HCT116 (cell line): ENCODE measurements at regions not wholly inside any gene's neighbourhood (a gene's known extent, or its start where the extent isn't known, plus 50 kb on each side); places are given as distances from the start of the nearest gene placed in this dataset.

Experiments
- ATAC-seq: fragments of 200-7000 bp; cut with Tn5 transposase; 2 replicates; pipeline ENCODE4 v1.9.1; 2020; ENCODE audit warnings: mild to moderate bottlenecking, moderate library complexity
- BruUV-seq: library from RNA; stranded (reverse); fragments of 400-500 nt; replicated peaks from 2 replicates; lab custom pipeline; 2021; lab: Mats Ljungman, UMichigan
- CTCF ChIA-PET: fragments of 300-600 bp; sonication (Branson Sonifier 250); formaldehyde crosslinking; loops from one replicate; lab custom pipeline; 2021; ENCODE audit warnings: antibody characterized with exemption; lab: Charles Lee
- POLR2A ChIA-PET: fragments of 300-600, 350-600 bp; sonication (Branson Sonifier 250); formaldehyde crosslinking; loops from one replicate; lab custom pipeline; 2021; ENCODE audit warnings: antibody characterized with exemption; lab: Charles Lee
- RAD21 ChIA-PET, 2 experiments: fragments of 300-600 bp; sonication (Branson Sonifier 250); formaldehyde crosslinking; loops; one replicate each; lab custom pipeline; 2023; ENCODE audit warnings: low total read pairs in 2 of 2; ENCODE audit not compliant: uncharacterized antibody in 2 of 2, unreplicated experiment in 2 of 2, low non-redundant PET in 1 of 2; lab: Charles Lee
- DNase-seq: peaks from one replicate; pipeline ENCODE4 v3.0.0-alpha.2; 2010; ENCODE audit warnings: low read depth, low spot score
- H2AFZ ChIP-seq: fragments of 200-600 bp; shearing (Covaris generic), sonication (generic); 2 replicates; pipeline ENCODE4 v1.6.1; 2017; ENCODE audit warnings: low read depth, mixed run types, mixed read lengths, antibody characterized with exemption, low read length; ENCODE audit not compliant: poor library complexity, severe bottlenecking
- H3K27ac ChIP-seq: 2 replicates; pipeline ENCODE4 v1.5.1; 2012; ENCODE audit warnings: low read depth, low read length
- H3K27me3 ChIP-seq: fragments of 200-600 bp; sonication (generic); 2 replicates; pipeline ENCODE4 v1.6.1; 2016; ENCODE audit warnings: mixed run types, low read length, mixed read lengths; ENCODE audit not compliant: insufficient read depth
- H3K36me3 ChIP-seq, 2 experiments: fragments of 200-500 bp in 1 of 2; fragments of 200-600 bp in 1 of 2; sonication (Bioruptor generic) in 1 of 2; sonication (generic) in 1 of 2; 2 replicates each; pipeline versions ENCODE4 v1.5.1 to v1.6.1; 2014 to 2016; ENCODE audit warnings: low read length in 2 of 2, inconsistent platforms in 1 of 2, mixed read lengths in 1 of 2, mixed run types in 1 of 2; ENCODE audit not compliant: insufficient read depth in 2 of 2, control insufficient read depth in 1 of 2
- H3K4me1 ChIP-seq, 2 experiments: fragments of 200-600 bp in 1 of 2; sonication (generic) in 1 of 2; 2 replicates each; pipeline versions ENCODE4 v1.5.1 to v1.6.1; 2012 to 2017; ENCODE audit warnings: low read length in 2 of 2, inconsistent platforms in 1 of 2, mild to moderate bottlenecking in 1 of 2, mixed read lengths in 1 of 2, mixed run types in 1 of 2, moderate library complexity in 1 of 2; ENCODE audit not compliant: insufficient read depth in 2 of 2, control insufficient read depth in 1 of 2
- H3K4me2 ChIP-seq: fragments of 200-600 bp; sonication (generic); 2 replicates; pipeline ENCODE4 v1.6.1; 2017; ENCODE audit warnings: mixed run types, low read length, mixed read lengths
- H3K4me3 ChIP-seq, 2 experiments: fragments of 200-600 bp in 1 of 2; sonication (generic) in 1 of 2; replicated peaks in 1 of 2; 2 replicates each; pipeline ENCODE4 v1.5.1; 2011 to 2016; ENCODE audit warnings: low read length in 2 of 2, control low read depth in 1 of 2, low read depth in 1 of 2, mild to moderate bottlenecking in 1 of 2, mixed read lengths in 1 of 2, mixed run types in 1 of 2
- H3K79me2 ChIP-seq: fragments of 200-600 bp; sonication (generic); 2 replicates; pipeline ENCODE4 v1.6.1; 2017; ENCODE audit warnings: mild to moderate bottlenecking, mixed run types, low read length, moderate library complexity, mixed read lengths; ENCODE audit not compliant: insufficient read depth
- H3K9ac ChIP-seq: fragments of 200-600 bp; sonication (generic); 2 replicates; pipeline ENCODE4 v1.6.1; 2016; ENCODE audit warnings: low read length, mixed read lengths
- H3K9me2 ChIP-seq: fragments of 200-600 bp; sonication (generic), shearing (Covaris generic); 2 replicates; pipeline ENCODE4 v1.6.1; 2017; ENCODE audit warnings: mixed run types, mild to moderate bottlenecking, moderate library complexity; ENCODE audit not compliant: insufficient read depth
- H3K9me3 ChIP-seq, 2 experiments: fragments of 200-500 bp in 1 of 2; fragments of 200-600 bp in 1 of 2; sonication (Bioruptor generic) in 1 of 2; sonication (generic) in 1 of 2; 2 replicates each; pipeline ENCODE4 v1.6.1; 2014 to 2017; ENCODE audit warnings: low read length in 2 of 2, mixed read lengths in 2 of 2, inconsistent platforms in 1 of 2, low read depth in 1 of 2, mild to moderate bottlenecking in 1 of 2, mixed run types in 1 of 2, moderate library complexity in 1 of 2; ENCODE audit not compliant: control insufficient read depth in 1 of 2, insufficient read depth in 1 of 2
- H4K20me1 ChIP-seq: fragments of 200-600 bp; sonication (generic), shearing (Covaris generic); 2 replicates; pipeline ENCODE4 v1.6.1; 2017; ENCODE audit warnings: mixed run types, mild to moderate bottlenecking, moderate library complexity; ENCODE audit not compliant: insufficient read depth
- CBX3 ChIP-seq: IDR thresholded peaks from 2 replicates; pipeline ENCODE4 v1.6.1; 2012; ENCODE audit warnings: low read depth
- CEBPB ChIP-seq: IDR thresholded peaks from 2 replicates; pipeline ENCODE4 v1.6.1; 2012; ENCODE audit warnings: low read depth
- EGR1 ChIP-seq: IDR thresholded peaks from 2 replicates; pipeline ENCODE4 v1.6.1; 2012; ENCODE audit warnings: low read depth
- EZH2 ChIP-seq: fragments of 200-600 bp; sonication (generic); IDR thresholded peaks from 2 replicates; pipeline ENCODE4 v1.6.1; 2017; ENCODE audit warnings: antibody characterized with exemption, mixed run types
- EZH2phosphoT487 ChIP-seq: fragments of 200-600 bp; IDR thresholded peaks from 2 replicates; pipeline ENCODE4 v1.6.1; 2018; ENCODE audit warnings: antibody characterized with exemption, borderline replicate concordance
- FOSL1 ChIP-seq: IDR thresholded peaks from 2 replicates; pipeline ENCODE4 v1.6.1; 2012; ENCODE audit warnings: low read depth
- JUND ChIP-seq: IDR thresholded peaks from 2 replicates; pipeline ENCODE4 v1.6.1; 2012
- POLR2A ChIP-seq: IDR thresholded peaks from 2 replicates; pipeline ENCODE4 v1.7.0; 2011; ENCODE audit warnings: borderline replicate concordance; ENCODE audit not compliant: insufficient read depth, insufficient read length; ENCODE audit errors: extremely low read depth
- POLR2AphosphoS5 ChIP-seq: IDR thresholded peaks from 2 replicates; pipeline ENCODE4 v1.6.1; 2011; ENCODE audit warnings: mild to moderate bottlenecking, low read depth, low read length, moderate library complexity
- RAD21 ChIP-seq: IDR thresholded peaks from 2 replicates; pipeline ENCODE4 v1.6.1; 2012; ENCODE audit warnings: low read depth, mild to moderate bottlenecking
- SIN3A ChIP-seq: IDR thresholded peaks from 2 replicates; pipeline ENCODE4 v1.6.1; 2012; ENCODE audit warnings: low read depth
- SP1 ChIP-seq: IDR thresholded peaks from 2 replicates; pipeline ENCODE4 v1.6.1; 2012; ENCODE audit warnings: low read depth
- SRF ChIP-seq: IDR thresholded peaks from 2 replicates; pipeline ENCODE4 v1.6.1; 2012; ENCODE audit warnings: low read depth
- YY1 ChIP-seq: IDR thresholded peaks from 2 replicates; pipeline ENCODE4 v1.6.1; 2011; ENCODE audit warnings: low read length, low read depth, moderate library complexity, mild to moderate bottlenecking; ENCODE audit not compliant: insufficient replicate concordance; ENCODE audit errors: extremely low read depth
- ZBTB33 ChIP-seq: IDR thresholded peaks from 2 replicates; pipeline ENCODE4 v1.6.1; 2011; ENCODE audit warnings: mild to moderate bottlenecking, low read length, moderate library complexity; ENCODE audit not compliant: insufficient replicate concordance; ENCODE audit errors: extremely low read depth
- ZFX ChIP-seq: fragments of 450-650 bp; IDR thresholded peaks from 2 replicates; pipeline ENCODE4 v1.6.1; 2017
- ZNF274 ChIP-seq: fragments of 200-500 bp; sonication (Bioruptor generic); IDR thresholded peaks from 2 replicates; pipeline ENCODE4 v1.6.1; 2014; ENCODE audit warnings: mild to moderate bottlenecking, low read depth, low read length, inconsistent platforms
- intact Hi-C: fragments of 100-400 bp; cut with micrococcal nuclease; formaldehyde crosslinking; loops from 2 replicates; pipeline ENCODE4 v1.10.0; 2022
- TF ChIP-seq, protein P1 (sequence below): IDR thresholded peaks from 2 replicates; pipeline ENCODE4 v1.6.1; 2012
- TF ChIP-seq, protein P2 (sequence below): IDR thresholded peaks from 2 replicates; pipeline ENCODE4 v1.6.1; 2012

GRCh38 chr5:18797222-18797621 is 1163.0 kb downstream of the TAF11L14 start:
- Histone ChIP-seq H2AFZ (no peak overlapping the region), H3K27ac (no peak overlapping the region)
- no peak for TF ChIP-seq ZNF274
- no peak for TF ChIP-seq EZH2phosphoT487
- no peak for TF ChIP-seq RAD21
- no peak for TF ChIP-seq SRF
- TF ChIP-seq, protein P1, sequence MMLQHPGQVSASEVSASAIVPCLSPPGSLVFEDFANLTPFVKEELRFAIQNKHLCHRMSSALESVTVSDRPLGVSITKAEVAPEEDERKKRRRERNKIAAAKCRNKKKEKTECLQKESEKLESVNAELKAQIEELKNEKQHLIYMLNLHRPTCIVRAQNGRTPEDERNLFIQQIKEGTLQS = no peak
- TF ChIP-seq ZBTB33 = no peak
- TF ChIP-seq CBX3 = no peak
- no peak for TF ChIP-seq SIN3A
- TF ChIP-seq, protein P2, sequence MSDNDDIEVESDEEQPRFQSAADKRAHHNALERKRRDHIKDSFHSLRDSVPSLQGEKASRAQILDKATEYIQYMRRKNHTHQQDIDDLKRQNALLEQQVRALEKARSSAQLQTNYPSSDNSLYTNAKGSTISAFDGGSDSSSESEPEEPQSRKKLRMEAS = no peak
- no peak for TF ChIP-seq EZH2
- no peak for TF ChIP-seq ZFX
- TF ChIP-seq YY1 = no peak
- no peak for TF ChIP-seq SP1
- TF ChIP-seq FOSL1 = no peak
- no peak for TF ChIP-seq JUND
- TF ChIP-seq POLR2A = no peak
- TF ChIP-seq CEBPB = no peak
- TF ChIP-seq EGR1 = no peak
- TF ChIP-seq POLR2AphosphoS5 = no peak
- TF ChIP-seq, all 23 proteins: peak for 0
- ChIA-PET RAD21 (no interaction called here), CTCF (no interaction called here), POLR2A (no interaction called here)
- BruUV-seq = no TSS peak
- H3K9me3 ChIP-seq = peaks cover 13 to 15% of the 10 kb centered on the region in 2 experiments; a peak in 2 of 4 replicates
- no peak overlapping the region for H3K9ac ChIP-seq
- DNase-seq (no peak), ATAC-seq (no peak)
- intact Hi-C loops = no loop called here
- no peaks in the 10 kb centered on the region for H3K9me2 ChIP-seq
- H3K4me2 ChIP-seq = no peak overlapping the region
- H3K4me1 ChIP-seq = no peaks in the 10 kb centered on the region
- no peaks in the 10 kb centered on the region for H4K20me1 ChIP-seq
- H3K79me2 ChIP-seq = no peaks in the 10 kb centered on the region
- H3K36me3 ChIP-seq = no peaks in the 10 kb centered on the region
- H3K4me3 ChIP-seq = no peak overlapping the region
- H3K27me3 ChIP-seq = no peaks in the 10 kb centered on the region
